Immature natural killer cell (primary cell): ENCODE measurements at regions not wholly inside any gene's neighbourhood (a gene's known extent, or its start where the extent isn't known, plus 50 kb on each side); places are given as distances from the start of the nearest gene placed in this dataset.

Source experiments
- DNase-seq, 3 donors: peaks; one replicate each; pipeline ENCODE4 v3.0.0; 2022; ENCODE audit warnings: mixed read lengths in 1 of 3
- H3K27ac Mint-ChIP-seq, 6 donors: one replicate each; pipeline ENCODE4 v1.8.0; 2020; ENCODE audit warnings: mixed read lengths in 6 of 6, mild to moderate bottlenecking in 5 of 6, inconsistent platforms in 4 of 6, moderate library complexity in 3 of 6
- H3K27me3 Mint-ChIP-seq, 3 donors: one replicate each; pipeline ENCODE4 v1.8.0; 2020 to 2021; ENCODE audit warnings: low read depth in 3 of 3, mild to moderate bottlenecking in 3 of 3, mixed read lengths in 3 of 3, moderate library complexity in 3 of 3, inconsistent platforms in 1 of 3
- H3K36me3 Mint-ChIP-seq, 3 donors: one replicate each; pipeline ENCODE4 v1.8.0; 2020; ENCODE audit warnings: mixed read lengths in 3 of 3, inconsistent platforms in 2 of 3, mild to moderate bottlenecking in 2 of 3
- H3K4me1 Mint-ChIP-seq, 2 donors: one replicate each; pipeline ENCODE4 v1.8.0; 2020; ENCODE audit warnings: inconsistent platforms in 2 of 2, mild to moderate bottlenecking in 2 of 2, mixed read lengths in 2 of 2, moderate library complexity in 1 of 2
- H3K4me3 Mint-ChIP-seq, 5 donors: one replicate each; pipeline ENCODE4 v1.8.0; 2020; ENCODE audit warnings: mild to moderate bottlenecking in 5 of 5, mixed read lengths in 5 of 5, inconsistent platforms in 3 of 5, moderate library complexity in 3 of 5
- H3K9me3 Mint-ChIP-seq, 6 donors: one replicate each; pipeline ENCODE4 v1.8.0; 2020; ENCODE audit warnings: mild to moderate bottlenecking in 6 of 6, mixed read lengths in 6 of 6, inconsistent platforms in 4 of 6, moderate library complexity in 3 of 6

GRCh38 chr2:8547284-8548064, 134.4 kb upstream of the ID2 start:
- peak overlapping the region in 2 of 5 donors; percentile 1 to 22 for H3K4me3 Mint-ChIP-seq
- no peaks in the 10 kb centered on the region for H3K36me3 Mint-ChIP-seq
- DNase-seq: no peak
- peaks cover 62 to 63% of the 10 kb centered on the region in 2 donors for H3K4me1 Mint-ChIP-seq
- peak overlapping the region in 5 of 6 donors; percentile 44 to 84 (median 67) for H3K27ac Mint-ChIP-seq
- no peaks in the 10 kb centered on the region for H3K9me3 Mint-ChIP-seq
- peaks cover 2 to 18% (median 11%) of the 10 kb centered on the region in 3 donors for H3K27me3 Mint-ChIP-seq

DNA sequence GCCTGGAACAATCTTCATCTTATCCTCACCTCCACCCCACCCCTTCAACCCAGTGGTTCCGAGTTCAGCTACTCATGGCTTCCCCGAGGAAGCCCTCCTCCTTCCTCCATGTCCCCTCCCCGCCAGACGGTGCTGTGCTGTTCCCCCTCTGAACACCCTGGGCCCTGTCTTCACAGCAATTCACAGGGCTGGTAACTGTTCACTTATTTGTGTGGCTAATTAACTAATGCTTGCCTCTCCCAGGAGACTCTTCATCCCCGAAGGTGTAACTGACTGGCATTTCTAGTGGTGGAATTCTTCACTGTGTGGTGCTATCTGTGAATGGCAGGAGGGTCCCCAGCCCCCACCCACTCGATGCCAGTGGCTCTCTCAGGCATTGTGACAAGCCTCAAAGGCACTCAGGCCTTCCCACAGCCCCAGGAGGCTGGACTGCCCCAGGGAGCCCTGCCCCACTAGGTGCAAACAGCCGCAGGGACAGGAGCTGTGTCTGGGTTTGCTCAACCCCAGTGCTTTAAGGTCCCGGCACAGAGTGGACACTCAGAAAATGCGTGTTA, 133.7 kb upstream of the ID2 start:
- Mint-ChIP-seq H3K27me3 (peaks cover 2 to 18% (median 11%) of the 10 kb centered on the region in 3 donors), H3K36me3 (no peaks in the 10 kb centered on the region), H3K9me3 (no peaks in the 10 kb centered on the region), H3K4me3 (no peak overlapping the region), H3K27ac (peak overlapping the region in 4 of 6 donors; percentile 12 to 69 (median 45)), H3K4me1 (peaks cover 55 to 56% of the 10 kb centered on the region in 2 donors)
- DNase-seq: no peak

GRCh38 chr2:8548619-8549150, 133.2 kb upstream of the ID2 start:
- no peaks in the 10 kb centered on the region for H3K36me3 Mint-ChIP-seq
- no peak overlapping the region for H3K4me3 Mint-ChIP-seq
- H3K9me3 Mint-ChIP-seq: no peaks in the 10 kb centered on the region
- H3K4me1 Mint-ChIP-seq: peaks cover 50 to 51% of the 10 kb centered on the region in 2 donors
- H3K27ac Mint-ChIP-seq: peak overlapping the region in 2 of 6 donors; percentile 3 to 86
- DNase-seq: no peak
- peaks cover 2 to 14% (median 8%) of the 10 kb centered on the region in 3 donors for H3K27me3 Mint-ChIP-seq

GRCh38 chr2:8549273-8549922, 132.5 kb upstream of the ID2 start:
- H3K4me3 Mint-ChIP-seq: no peak overlapping the region

GRCh38 chr2:8549942-8550341, 131.9 kb upstream of the ID2 start:
- peaks cover 37 to 38% of the 10 kb centered on the region in 2 donors for H3K4me1 Mint-ChIP-seq
- no peaks in the 10 kb centered on the region for H3K9me3 Mint-ChIP-seq
- peaks cover 0 to 9% (median 6%) of the 10 kb centered on the region in 3 donors for H3K27me3 Mint-ChIP-seq
- no peaks in the 10 kb centered on the region for H3K36me3 Mint-ChIP-seq
- DNase-seq: no peak
- no peak overlapping the region for H3K27ac Mint-ChIP-seq
- no peak overlapping the region for H3K4me3 Mint-ChIP-seq

More at GRCh38 chr2:8549273-8549922, 132.5 kb upstream of the ID2 start:
- DNase-seq: no peak
- H3K4me1 Mint-ChIP-seq: peaks cover 43 to 44% of the 10 kb centered on the region in 2 donors
- peaks cover 0 to 11% (median 6%) of the 10 kb centered on the region in 3 donors for H3K27me3 Mint-ChIP-seq
- H3K9me3 Mint-ChIP-seq: no peaks in the 10 kb centered on the region
- no peaks in the 10 kb centered on the region for H3K36me3 Mint-ChIP-seq
- H3K27ac Mint-ChIP-seq: peak overlapping the region in 3 of 6 donors; percentile 3 to 86 (median 76)

GRCh38 chr2:8550481-8550880, 131.4 kb upstream of the ID2 start:
- Mint-ChIP-seq H3K4me1 (peaks cover 32 to 33% of the 10 kb centered on the region in 2 donors), H3K27ac (no peak overlapping the region), H3K27me3 (peaks cover 0 to 6% (median 6%) of the 10 kb centered on the region in 3 donors), H3K4me3 (no peak overlapping the region), H3K9me3 (no peaks in the 10 kb centered on the region), H3K36me3 (no peaks in the 10 kb centered on the region)
- DNase-seq: no peak

- H3K4me1 Mint-ChIP-seq: peaks cover 27 to 28% of the 10 kb centered on the region in 2 donors
- DNase-seq: no peak
- H3K4me3 Mint-ChIP-seq: no peak overlapping the region
- no peaks in the 10 kb centered on the region for H3K9me3 Mint-ChIP-seq
- H3K27ac Mint-ChIP-seq: peak overlapping the region in 2 of 6 donors; percentile 9 to 56
- no peaks in the 10 kb centered on the region for H3K36me3 Mint-ChIP-seq
- H3K27me3 Mint-ChIP-seq: peaks cover 0 to 6% (median 6%) of the 10 kb centered on the region in 3 donors
Observed at GRCh38 chr2:8550937-8551621, 130.8 kb upstream of the ID2 start.

DNA sequence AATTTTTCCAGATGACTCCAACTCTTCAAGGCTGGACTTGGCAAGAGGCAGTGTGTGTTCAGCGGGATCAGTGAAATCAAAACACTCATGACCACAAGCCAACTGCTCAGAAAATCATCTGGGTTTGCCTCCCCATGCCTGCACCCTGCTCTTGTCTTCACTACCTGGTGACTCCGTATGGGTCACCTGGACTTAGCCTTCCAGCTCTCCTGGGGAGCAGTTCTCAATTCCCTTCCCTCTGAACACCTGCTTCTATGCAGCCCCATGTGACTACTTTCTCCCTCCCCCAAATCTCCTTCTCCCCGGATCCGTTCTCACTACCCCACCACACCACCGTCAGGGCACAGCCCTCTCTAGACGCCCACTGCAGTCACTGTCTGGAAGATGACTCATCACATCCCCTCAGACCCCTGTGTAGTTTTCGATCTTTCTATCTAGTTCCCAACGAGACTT, 130.2 kb upstream of the ID2 start:
- no peak overlapping the region for H3K4me3 Mint-ChIP-seq
- H3K27ac Mint-ChIP-seq: peak overlapping the region in 1 of 6 donors; percentile 9

GRCh38 chr2:8552293-8552801, 129.5 kb upstream of the ID2 start:
- Mint-ChIP-seq H3K36me3 (peaks cover 0 to 3% (median 0%) of the 10 kb centered on the region in 3 donors), H3K9me3 (no peaks in the 10 kb centered on the region), H3K4me1 (peaks cover 14 to 15% of the 10 kb centered on the region in 2 donors), H3K27ac (no peak overlapping the region), H3K4me3 (no peak overlapping the region), H3K27me3 (peaks cover 0 to 6% (median 0%) of the 10 kb centered on the region in 3 donors)
- no peak for DNase-seq

More for the DNA sequence above, 130.2 kb upstream of the ID2 start:
- Mint-ChIP-seq H3K9me3 (no peaks in the 10 kb centered on the region), H3K27me3 (peaks cover 0 to 6% (median 3%) of the 10 kb centered on the region in 3 donors), H3K36me3 (peaks cover 0 to 3% (median 0%) of the 10 kb centered on the region in 3 donors), H3K4me1 (peaks cover 21 to 22% of the 10 kb centered on the region in 2 donors)
- DNase-seq: no peak

GRCh38 chr2:8553643-8554042, 128.2 kb upstream of the ID2 start:
- Mint-ChIP-seq H3K27me3 (peaks cover 0 to 6% (median 0%) of the 10 kb centered on the region in 3 donors), H3K4me1 (peaks cover 7 to 11% of the 10 kb centered on the region in 2 donors), H3K4me3 (no peak overlapping the region), H3K27ac (peak overlapping the region in 1 of 6 donors; percentile 13), H3K36me3 (peaks cover 0 to 3% (median 0%) of the 10 kb centered on the region in 3 donors), H3K9me3 (peaks cover 0 to 3% (median 0%) of the 10 kb centered on the region in 6 donors)
- no peak for DNase-seq

- Mint-ChIP-seq H3K27me3 (peaks cover 0 to 6% (median 0%) of the 10 kb centered on the region in 3 donors), H3K27ac (no peak overlapping the region), H3K4me1 (peaks cover 4 to 5% of the 10 kb centered on the region in 2 donors), H3K9me3 (peaks cover 0 to 6% (median 1%) of the 10 kb centered on the region in 6 donors), H3K4me3 (no peak overlapping the region), H3K36me3 (peaks cover 0 to 3% (median 0%) of the 10 kb centered on the region in 3 donors)
- DNase-seq: no peak
Observed at GRCh38 chr2:8554296-8554806, 127.5 kb upstream of the ID2 start.

- peaks cover 0 to 6% (median 0%) of the 10 kb centered on the region in 3 donors for H3K27me3 Mint-ChIP-seq
- no peak for DNase-seq
- H3K4me1 Mint-ChIP-seq: peaks cover 4 to 5% of the 10 kb centered on the region in 2 donors
- no peak overlapping the region for H3K27ac Mint-ChIP-seq
- peaks cover 3 to 7% (median 4%) of the 10 kb centered on the region in 3 donors for H3K36me3 Mint-ChIP-seq
- H3K4me3 Mint-ChIP-seq: no peak overlapping the region
- peaks cover 2 to 10% (median 6%) of the 10 kb centered on the region in 6 donors for H3K9me3 Mint-ChIP-seq
Observed at GRCh38 chr2:8555543-8555942, 126.3 kb upstream of the ID2 start.

DNA sequence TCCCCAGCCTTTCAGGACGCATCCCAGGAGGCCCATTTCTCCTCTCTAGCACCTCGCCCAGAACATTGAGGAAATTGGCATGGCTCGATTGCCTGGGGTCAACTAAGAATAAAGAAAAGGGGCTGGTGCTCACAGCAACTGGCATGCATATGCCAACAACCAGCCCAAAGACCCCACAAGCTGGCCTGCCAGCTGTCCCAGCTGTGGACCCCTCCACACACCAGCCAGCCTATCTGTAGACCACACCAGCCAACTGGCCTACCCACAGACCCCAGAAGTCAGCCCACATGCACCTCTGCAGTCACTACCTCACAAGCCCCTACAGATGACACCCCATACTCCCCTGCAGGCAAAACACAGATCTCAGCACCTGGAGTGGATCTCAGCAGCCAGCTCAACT, 123.8 kb upstream of the ID2 start:
- H3K4me3 Mint-ChIP-seq: no peak overlapping the region
- DNase-seq: no peak
- no peaks in the 10 kb centered on the region for H3K4me1 Mint-ChIP-seq
- peaks cover 3 to 10% (median 10%) of the 10 kb centered on the region in 3 donors for H3K36me3 Mint-ChIP-seq
- H3K9me3 Mint-ChIP-seq: peaks cover 4 to 15% (median 10%) of the 10 kb centered on the region in 6 donors
- no peaks in the 10 kb centered on the region for H3K27me3 Mint-ChIP-seq
- H3K27ac Mint-ChIP-seq: no peak overlapping the region
